ENCODE measurements at regions not wholly inside any gene's neighbourhood (a gene's known extent, or its start where the extent isn't known, plus 50 kb on each side); places are given as distances from the start of the nearest gene placed in this dataset.
"Not testable (repeated sequence)": the region's sequence is repeated elsewhere in the genome, so short reads cannot be mapped to it uniquely, and the experiment has no call there.

- DNase-seq: not testable (repeated sequence)
Measured at GRCh38 chr2:242165115-242165514, 295.6 kb downstream of the RTP5 start.

GRCh38 chr2:242171290-242171689 is 301.8 kb downstream of the RTP5 start:
- not testable (repeated sequence) for DNase-seq
